HL-60 (cell line): ENCODE measurements at regions not wholly inside any gene's neighbourhood (a gene's known extent, or its start where the extent isn't known, plus 50 kb on each side); places are given as distances from the start of the nearest gene placed in this dataset.

Experiments used
- DNase-seq, 2 experiments: peaks; one replicate each; pipeline ENCODE4 v3.0.0-alpha.2; 2010 to 2020; ENCODE audit warnings: low read depth in 1 of 2, low spot score in 1 of 2
- H3K27ac ChIP-seq: fragments of 250-450 bp; sonication (Bioruptor Pico); replicated peaks from 2 replicates; pipeline ENCODE4 v1.5.1; 2020; ENCODE audit warnings: mild to moderate bottlenecking, moderate library complexity
- H3K27me3 ChIP-seq: fragments of 250-450 bp; sonication (Bioruptor Pico); 2 replicates; pipeline ENCODE4 v1.5.1; 2021; ENCODE audit warnings: mild to moderate bottlenecking, moderate library complexity; ENCODE audit not compliant: insufficient read depth, poor library complexity, severe bottlenecking
- H3K4me3 ChIP-seq: replicated peaks from 2 replicates; pipeline ENCODE4 v1.5.1; 2011; ENCODE audit warnings: mild to moderate bottlenecking, control low read depth, low read length; ENCODE audit not compliant: insufficient read depth
- CTCF ChIP-seq: IDR thresholded peaks from one replicate; pipeline ENCODE4 v1.5.1; 2011; ENCODE audit warnings: low read length, control low read depth, inconsistent platforms; ENCODE audit not compliant: insufficient read depth
- GABPA ChIP-seq: IDR thresholded peaks from 2 replicates; pipeline ENCODE4 v1.6.1; 2012; ENCODE audit warnings: low read depth
- POLR2AphosphoS5 ChIP-seq: IDR thresholded peaks from 2 replicates; pipeline ENCODE4 v1.6.1; 2012; ENCODE audit warnings: low read depth
- REST ChIP-seq: IDR thresholded peaks from 2 replicates; pipeline ENCODE4 v1.6.1; 2012; ENCODE audit warnings: low read depth; ENCODE audit not compliant: insufficient replicate concordance
- SPI1 ChIP-seq: IDR thresholded peaks from 2 replicates; pipeline ENCODE4 v1.6.1; 2012; ENCODE audit warnings: low read depth, mild to moderate bottlenecking, borderline replicate concordance

- no peak overlapping the region for H3K4me3 ChIP-seq
- H3K27ac ChIP-seq = no peak overlapping the region
- no peaks in the 10 kb centered on the region for H3K27me3 ChIP-seq
- no peak for TF ChIP-seq CTCF
- no peak for TF ChIP-seq SPI1
- no peak for TF ChIP-seq REST
- TF ChIP-seq GABPA = no peak
- no peak for TF ChIP-seq POLR2AphosphoS5
- DNase-seq = no peak
These were observed 117.6 kb downstream of the TFAP2B start for GRCh38 chr6:50936277-50936681.

GRCh38 chr6:50939931-50940330 lies 121.3 kb downstream of the TFAP2B start:
- Histone ChIP-seq H3K27me3 (no peaks in the 10 kb centered on the region), H3K27ac (no peak overlapping the region), H3K4me3 (no peak overlapping the region)
- TF ChIP-seq SPI1 (no peak), CTCF (no peak), GABPA (no peak), POLR2AphosphoS5 (no peak), REST (no peak)
- no peak for DNase-seq

GRCh38 chr6:50945789-50946188 lies 127.1 kb downstream of the TFAP2B start:
- TF ChIP-seq POLR2AphosphoS5 (no peak), CTCF (no peak), SPI1 (no peak), GABPA (no peak), REST (no peak)
- no peak overlapping the region for H3K27ac ChIP-seq
- no peaks in the 10 kb centered on the region for H3K27me3 ChIP-seq
- no peak overlapping the region for H3K4me3 ChIP-seq
- no peak for DNase-seq
